Heart left ventricle (tissue), 16 donors: ENCODE measurements at regions not wholly inside any gene's neighbourhood (a gene's known extent, or its start where the extent isn't known, plus 50 kb on each side); places are given as distances from the start of the nearest gene placed in this dataset.

Source experiments
- ATAC-seq, 4 donors: fragments of 200-7000 bp; cut with Tn5 transposase; one replicate each; pipeline ENCODE4 v1.9.1; 2020 to 2022; ENCODE audit warnings: moderate library complexity in 4 of 4, mild to moderate bottlenecking in 3 of 4, moderate number of reproducible peaks in 1 of 4
- DNase-seq, 5 donors: peaks; one replicate each; pipeline ENCODE4 v3.0.0-alpha.2; 2020
- H3K27ac ChIP-seq, 12 donors: fragments of 200-600 bp; sonication (generic) in 4 of 12; one replicate each; pipeline versions ENCODE4 v1.5.0 to v1.8.0; 2016 to 2022; ENCODE audit warnings: mild to moderate bottlenecking in 2 of 12
- H3K27me3 ChIP-seq, 9 donors: fragments of 200-600 bp; sonication (generic) in 2 of 9; one replicate each; pipeline versions ENCODE4 v1.5.1 to v1.8.0; 2016 to 2022; ENCODE audit warnings: mild to moderate bottlenecking in 3 of 9
- H3K36me3 ChIP-seq, 9 donors: fragments of 200-600 bp; sonication (generic) in 2 of 9; one replicate each; pipeline versions ENCODE4 v1.5.0 to v1.8.0; 2018 to 2022; ENCODE audit warnings: mild to moderate bottlenecking in 2 of 9
- H3K4me1 ChIP-seq, 12 donors: fragments of 200-600 bp; sonication (generic) in 4 of 12; one replicate each; pipeline versions ENCODE4 v1.5.0 to v1.8.0; 2016 to 2022; ENCODE audit warnings: mild to moderate bottlenecking in 3 of 12
- H3K4me3 ChIP-seq, 12 donors: fragments of 200-600 bp; sonication (generic) in 4 of 12; one replicate each; pipeline versions ENCODE4 v1.5.0 to v1.8.0; 2017 to 2022; ENCODE audit warnings: mild to moderate bottlenecking in 9 of 12, moderate library complexity in 4 of 12
- H3K9me3 ChIP-seq, 12 donors: fragments of 200-600 bp; sonication (generic) in 4 of 12; one replicate each; pipeline versions ENCODE4 v1.5.0 to v1.8.0; 2016 to 2022; ENCODE audit warnings: mild to moderate bottlenecking in 1 of 12
- CTCF ChIP-seq, 12 donors: fragments of 200-600 bp; sonication (generic) in 4 of 12; IDR thresholded peaks; one replicate each; pipeline versions ENCODE4 v1.5.0 to v1.8.0; 2018 to 2022; ENCODE audit warnings: antibody characterized with exemption in 12 of 12, mild to moderate bottlenecking in 5 of 12
- POLR2A ChIP-seq, 2 donors: fragments of 450-650 bp; IDR thresholded peaks; one replicate each; pipeline ENCODE4 v1.6.1; 2017; ENCODE audit warnings: antibody characterized with exemption in 2 of 2, mild to moderate bottlenecking in 2 of 2, moderate library complexity in 2 of 2
- WGBS, 4 donors: extraction: QIAGEN DNeasy Blood & Tissue Kit in 2 of 4; methylation state at CpG; one replicate each; pipeline versions ENCODE4 v1.1.5 to v1.1.7; 2013 to 2018; 5-methylcytosine and 5-hydroxymethylcytosine counted together
- intact Hi-C, 10 donors: fragments of 100-400 bp; cut with DNase I; formaldehyde crosslinking; loops; one replicate each; pipeline versions ENCODE4 v1.11.1 to v1.14.2; 2022
- donor health status: ischemic (EF 13 %, LVEDD 7.1; RV severe dilation, severe dysfunction).
- donor health status: healthy with polysubstance abuse.
- donor health status: DM: no; HTN: yes; CAD: no.
- donor health status: DM: no; HTN: no; CAD: no.
- donor health status: ischemic (EF 25% LVEDD 6.9; RV normal size, moderate dysfunction).
- donor health status: ischemic (EF 25% LVEDD 5.7; RV mildly dilated, moderate dysfunction).
- donor health status: healthy.
- donor health status: DM: yes; HTN: yes; CAD: no.
- donor health status: ischemic (EF 35%, LVEDD 5.7; RV mildly dilated, moderate dysfunction).
- donor health status: nonischemic (EF 11% LVEDD 7.7; RV severe dilation, severe dysfunction).
- donor health status: DM: yes; HTN: yes; CAD: no.
- donor health status: PGD.
- donor health status: ischemic (EF 29% LVEDD 5.4; RV normal size, mild dysfunction).
- donor health status: nonischemic (EF 23%, LVEDD 6.1; RV moderate dilation, normal function).

- no peaks in the 10 kb centered on the region for H3K4me1 ChIP-seq
- no peak for DNase-seq
- H3K36me3 ChIP-seq, result no peaks in the 10 kb centered on the region
- no peak for TF ChIP-seq POLR2A (IDR thresholded peaks at IDR 0.05)
- TF ChIP-seq CTCF (IDR thresholded peaks at IDR 0.05), result no peak
- H3K27ac ChIP-seq, result no peak overlapping the region
- intact Hi-C loops, result no loop called here
- no peak overlapping the region for H3K4me3 ChIP-seq
- H3K27me3 ChIP-seq, result no peaks in the 10 kb centered on the region
- ATAC-seq, result no peak
- no peaks in the 10 kb centered on the region for H3K9me3 ChIP-seq
These were observed 1950.9 kb downstream of the ARAP2 start for GRCh38 chr4:34293459-34293858.

GRCh38 chr4:34309383-34309906 lies 1934.9 kb downstream of the ARAP2 start:
- Histone ChIP-seq H3K36me3 (no peaks in the 10 kb centered on the region), H3K4me1 (no peaks in the 10 kb centered on the region), H3K9me3 (no peaks in the 10 kb centered on the region), H3K27me3 (no peaks in the 10 kb centered on the region), H3K4me3 (no peak overlapping the region), H3K27ac (no peak overlapping the region)
- intact Hi-C loops, result no loop called here
- DNase-seq (no peak), ATAC-seq (no peak)
- TF ChIP-seq POLR2A (IDR thresholded peaks at IDR 0.05), result no peak
- TF ChIP-seq CTCF (IDR thresholded peaks at IDR 0.05), result no peak

- TF ChIP-seq CTCF (IDR thresholded peaks at IDR 0.05) (no peak), POLR2A (IDR thresholded peaks at IDR 0.05) (no peak)
- Histone ChIP-seq H3K4me1 (no peaks in the 10 kb centered on the region), H3K27me3 (no peaks in the 10 kb centered on the region), H3K4me3 (no peak overlapping the region), H3K9me3 (no peaks in the 10 kb centered on the region), H3K27ac (no peak overlapping the region), H3K36me3 (no peaks in the 10 kb centered on the region)
- intact Hi-C loops, result no loop called here
- ATAC-seq (no peak), DNase-seq (no peak)
These were observed 1925.5 kb downstream of the ARAP2 start for GRCh38 chr4:34318773-34319172.

GRCh38 chr4:34323549-34324320 lies 1920.6 kb downstream of the ARAP2 start:
- TF ChIP-seq CTCF (IDR thresholded peaks at IDR 0.05), result no peak
- no peak for TF ChIP-seq POLR2A (IDR thresholded peaks at IDR 0.05)
- ATAC-seq (no peak), DNase-seq (no peak)
- Histone ChIP-seq H3K27ac (no peak overlapping the region), H3K27me3 (no peaks in the 10 kb centered on the region), H3K4me1 (no peaks in the 10 kb centered on the region), H3K36me3 (no peaks in the 10 kb centered on the region), H3K9me3 (no peaks in the 10 kb centered on the region), H3K4me3 (no peak overlapping the region)
- intact Hi-C loops, result no loop called here
- WGBS, 4 donors, result 22 to 35% (median 28%) methylated on average over 1 of the region's 1 CpG
